ENCODE measurements at regions not wholly inside any gene's neighbourhood (a gene's known extent, or its start where the extent isn't known, plus 50 kb on each side); places are given as distances from the start of the nearest gene placed in this dataset.
"Not testable (repeated sequence)": the region's sequence is repeated elsewhere in the genome, so short reads cannot be mapped to it uniquely, and the experiment has no call there.

- no peak for DNase-seq
These were observed 114.3 kb downstream of the GJA1 start for GRCh38 chr6:121549736-121550135.

GRCh38 chr6:121550491-121551010, 115.1 kb downstream of the GJA1 start:
- DNase-seq: no peak

GRCh38 chr6:121555201-121555600, 119.8 kb downstream of the GJA1 start:
- DNase-seq: no peak

GRCh38 chr6:121556149-121556548, 120.7 kb downstream of the GJA1 start:
- DNase-seq: not testable (repeated sequence)

- no peak for DNase-seq
These were observed 121.9 kb downstream of the GJA1 start for GRCh38 chr6:121557146-121557940.

GRCh38 chr6:121559611-121560269, 124.3 kb downstream of the GJA1 start:
- DNase-seq: no peak

- DNase-seq: no peak
These were observed 125.0 kb downstream of the GJA1 start for GRCh38 chr6:121560476-121560875.

- DNase-seq: no peak
These were observed 127.8 kb downstream of the GJA1 start for GRCh38 chr6:121563286-121563685.

- not testable (repeated sequence) for DNase-seq
These were observed 129.1 kb downstream of the GJA1 start for GRCh38 chr6:121564529-121564928.

- no peak for DNase-seq
These were observed 136.0 kb downstream of the GJA1 start for GRCh38 chr6:121571455-121571854.

GRCh38 chr6:121573481-121573880, 138.0 kb downstream of the GJA1 start:
- DNase-seq: no peak

GRCh38 chr6:121578216-121578615, 142.8 kb downstream of the GJA1 start:
- no peak for DNase-seq

GRCh38 chr6:121579478-121579877, 144.0 kb downstream of the GJA1 start:
- no peak for DNase-seq

GRCh38 chr6:121581327-121581726, 145.9 kb downstream of the GJA1 start:
- DNase-seq: no peak

GRCh38 chr6:121582262-121582661, 146.8 kb downstream of the GJA1 start:
- DNase-seq: no peak

- no peak for DNase-seq
These were observed 149.3 kb downstream of the GJA1 start for GRCh38 chr6:121584586-121585369.

- no peak for DNase-seq
These were observed 155.0 kb downstream of the GJA1 start for GRCh38 chr6:121590438-121590837.

- DNase-seq: no peak
These were observed 155.5 kb downstream of the GJA1 start for GRCh38 chr6:121590916-121591315.

GRCh38 chr6:121592261-121592935, 157.0 kb downstream of the GJA1 start:
- no peak for DNase-seq

- peak; percentile 63 for DNase-seq
These were observed 157.7 kb downstream of the GJA1 start for GRCh38 chr6:121593011-121593641.

GRCh38 chr6:121594053-121594452, 158.6 kb downstream of the GJA1 start:
- no peak for DNase-seq

- no peak for DNase-seq
These were observed 160.2 kb downstream of the GJA1 start for GRCh38 chr6:121595646-121596045.

Data from DMS 273 treated with DMSO at 0.1 percent for 48 hours (cell line).